ENCODE measurements at regions not wholly inside any gene's neighbourhood (a gene's known extent, or its start where the extent isn't known, plus 50 kb on each side); places are given as distances from the start of the nearest gene placed in this dataset.

DNA sequence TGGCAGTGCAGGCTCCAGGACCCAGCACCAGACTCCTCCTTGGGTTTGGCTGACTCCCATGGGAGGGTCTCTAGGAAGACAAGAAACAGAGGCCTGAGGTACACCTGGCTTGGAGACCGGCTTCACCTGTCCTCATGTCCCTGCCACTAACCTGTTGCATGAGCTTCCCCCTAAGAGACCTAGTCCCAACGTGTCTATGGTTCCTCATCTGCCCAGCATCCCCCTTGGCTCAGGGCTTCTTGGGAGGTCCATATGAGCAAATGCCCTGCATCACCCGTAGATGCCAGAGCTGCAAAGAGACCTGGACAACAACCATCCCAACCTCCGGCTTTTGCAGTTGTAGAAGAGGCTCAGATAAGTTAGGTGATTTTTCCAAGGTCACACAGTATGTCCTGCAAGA, 123.5 kb downstream of the BUD13 start:
- Histone ChIP-seq H3K36me3 (ENCODE audit: insufficient read depth, low read depth, low read length) (no peaks in the 10 kb centered on the region), H3K27ac (ENCODE audit: low read length) (no peak overlapping the region)

DNA sequence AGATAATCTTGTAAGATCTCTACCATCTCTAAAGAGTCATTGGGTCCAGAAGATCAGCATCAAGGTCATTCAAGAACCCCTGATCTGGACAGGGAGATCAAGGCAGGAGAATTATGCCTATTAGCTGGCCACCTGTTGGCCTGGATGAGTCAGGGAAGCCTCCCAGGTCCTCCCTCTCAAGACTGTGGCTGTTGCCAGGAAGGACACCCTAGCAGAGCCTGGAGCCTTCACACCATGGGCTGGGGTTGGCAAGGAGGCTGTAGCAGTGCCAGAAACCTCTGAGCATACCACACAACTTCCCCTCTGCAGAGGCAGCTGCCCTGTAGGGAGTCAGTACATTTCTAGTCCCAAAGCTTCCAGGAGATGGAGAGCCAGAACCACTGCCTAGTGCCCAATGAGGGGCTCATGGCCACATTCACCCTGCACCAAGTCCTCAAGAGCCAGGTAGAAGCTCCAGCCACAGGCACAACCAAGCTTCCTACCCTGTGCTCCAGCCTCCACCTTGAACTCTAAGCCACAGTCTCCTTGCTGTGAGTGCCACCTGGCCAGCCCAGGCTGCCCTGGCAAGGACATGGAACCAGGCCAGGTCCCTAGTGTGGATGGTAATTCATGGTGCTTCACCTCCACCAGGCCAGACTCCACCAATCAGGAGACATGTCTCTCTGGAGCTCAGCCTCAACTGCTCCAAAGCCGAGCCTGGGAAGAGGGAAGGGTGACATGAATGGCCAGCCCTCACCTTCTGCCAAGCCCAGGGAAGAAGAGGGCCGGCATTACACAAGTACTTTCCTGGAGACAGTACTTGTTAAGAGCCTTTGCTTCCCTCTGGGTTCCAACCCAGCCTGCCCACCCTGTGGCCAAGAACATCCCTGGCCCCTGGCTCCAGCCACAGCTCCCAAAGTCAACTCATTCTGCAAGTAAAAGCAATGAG, 124.3 kb downstream of the BUD13 start:
- Histone ChIP-seq H3K27me3 (ENCODE audit: insufficient read depth, low read length) (no peaks in the 10 kb centered on the region), H3K9me3 (ENCODE audit: insufficient read depth, low read depth, low read length) (no peaks in the 10 kb centered on the region), H3K9ac (ENCODE audit: low read depth, low read length) (no peak overlapping the region), H3K27ac (ENCODE audit: low read length) (no peak overlapping the region), H3K4me3 (ENCODE audit: low read length) (no peak overlapping the region), H3K36me3 (ENCODE audit: insufficient read depth, low read depth, low read length) (no peaks in the 10 kb centered on the region), H3K4me1 (ENCODE audit: insufficient read depth, low read length) (no peaks in the 10 kb centered on the region)

More for the DNA sequence above, 123.5 kb downstream of the BUD13 start:
- Histone ChIP-seq H3K9ac (ENCODE audit: low read depth, low read length) (no peak overlapping the region), H3K27me3 (ENCODE audit: insufficient read depth, low read length) (no peaks in the 10 kb centered on the region), H3K9me3 (ENCODE audit: insufficient read depth, low read depth, low read length) (no peaks in the 10 kb centered on the region), H3K4me1 (ENCODE audit: insufficient read depth, low read length) (no peaks in the 10 kb centered on the region), H3K4me3 (ENCODE audit: low read length) (no peak overlapping the region)

DNA sequence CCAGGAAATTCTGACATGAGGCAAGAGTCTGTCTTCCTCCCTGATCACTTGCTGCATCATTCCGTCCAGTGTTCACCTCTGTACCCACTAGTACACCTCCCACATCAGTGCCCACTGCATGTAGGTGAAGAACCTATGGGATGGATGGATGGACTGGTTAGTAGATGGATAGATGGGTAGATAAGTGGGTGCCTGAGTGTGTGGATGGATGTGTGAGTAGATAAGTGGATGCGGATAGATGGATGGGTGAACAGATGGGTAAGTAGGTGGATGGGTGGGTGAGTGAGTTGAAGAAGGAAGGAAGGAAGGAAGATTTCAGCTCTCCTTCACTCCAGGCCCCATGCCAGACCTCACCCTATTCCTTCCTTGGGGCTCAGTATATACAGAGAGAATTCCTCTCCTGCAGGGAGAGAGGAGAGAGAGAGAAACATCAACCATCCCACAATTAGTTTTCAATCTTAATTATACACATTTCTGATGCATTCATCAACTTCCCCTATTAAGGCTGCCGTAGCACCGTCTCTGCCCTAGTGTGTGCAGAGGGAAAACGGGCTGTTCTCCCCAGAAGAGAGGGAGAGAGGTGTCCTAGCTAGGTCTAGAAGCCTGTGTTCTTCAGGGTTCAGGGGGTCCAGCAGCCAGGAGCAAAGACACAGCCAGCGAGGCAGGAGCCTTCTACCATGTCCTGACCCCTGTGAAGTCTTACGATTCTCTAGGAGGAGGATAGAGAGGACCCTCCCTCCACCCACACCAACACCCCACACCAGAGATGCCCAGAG, 125.3 kb downstream of the BUD13 start:
- Histone ChIP-seq H3K4me1 (ENCODE audit: insufficient read depth, low read length) (no peaks in the 10 kb centered on the region), H3K9me3 (ENCODE audit: insufficient read depth, low read depth, low read length) (no peaks in the 10 kb centered on the region), H3K36me3 (ENCODE audit: insufficient read depth, low read depth, low read length) (no peaks in the 10 kb centered on the region), H3K9ac (ENCODE audit: low read depth, low read length) (no peak overlapping the region), H3K27ac (ENCODE audit: low read length) (no peak overlapping the region), H3K4me3 (ENCODE audit: low read length) (no peak overlapping the region), H3K27me3 (ENCODE audit: insufficient read depth, low read length) (no peaks in the 10 kb centered on the region)

DNA sequence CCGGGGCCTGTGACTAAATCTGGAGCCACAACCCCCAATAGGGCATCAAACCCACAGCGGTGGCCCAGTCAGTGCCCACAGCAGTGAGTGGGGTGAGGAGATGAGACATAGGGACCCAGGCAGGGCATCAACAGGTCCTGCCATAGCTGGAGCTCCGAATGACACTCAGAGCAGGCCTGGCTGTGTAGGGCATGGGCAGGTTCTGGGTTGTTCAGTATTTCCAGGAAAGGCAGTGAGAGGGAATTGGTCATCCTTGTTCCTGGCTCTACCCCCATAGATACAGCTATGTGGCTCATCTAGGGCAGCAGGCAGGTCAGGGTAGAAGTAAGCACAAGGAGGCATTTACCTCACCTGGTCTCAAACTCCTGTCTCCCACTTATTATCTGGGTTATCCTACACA, 126.6 kb downstream of the BUD13 start:
- Histone ChIP-seq H3K4me3 (ENCODE audit: low read length) (no peak overlapping the region), H3K27ac (ENCODE audit: low read length) (no peak overlapping the region), H3K9ac (ENCODE audit: low read depth, low read length) (no peak overlapping the region), H3K36me3 (ENCODE audit: insufficient read depth, low read depth, low read length) (no peaks in the 10 kb centered on the region), H3K9me3 (ENCODE audit: insufficient read depth, low read depth, low read length) (no peaks in the 10 kb centered on the region), H3K27me3 (ENCODE audit: insufficient read depth, low read length) (no peaks in the 10 kb centered on the region), H3K4me1 (ENCODE audit: insufficient read depth, low read length) (no peaks in the 10 kb centered on the region)

DNA sequence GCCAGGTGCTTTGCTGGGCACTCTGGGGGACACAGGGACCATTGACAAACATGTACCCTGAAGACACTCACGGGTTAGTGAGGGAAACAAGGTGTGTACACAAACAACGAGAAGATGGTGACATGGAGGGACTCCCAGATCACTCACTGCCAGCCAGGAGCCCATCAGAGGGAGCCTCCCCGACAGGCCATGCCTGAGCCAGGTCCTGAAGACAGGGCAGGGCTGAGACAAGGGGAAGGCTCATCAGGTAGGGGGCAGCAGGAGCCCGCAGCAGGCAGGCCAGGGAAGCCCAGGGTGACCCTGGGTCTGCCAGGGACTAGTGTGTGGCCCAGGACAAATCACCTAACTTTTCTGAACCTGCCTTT, 127.9 kb downstream of the BUD13 start:
- Histone ChIP-seq H3K4me3 (ENCODE audit: low read length) (no peak overlapping the region), H3K9ac (ENCODE audit: low read depth, low read length) (no peak overlapping the region), H3K27ac (ENCODE audit: low read length) (no peak overlapping the region), H3K36me3 (ENCODE audit: insufficient read depth, low read depth, low read length) (no peaks in the 10 kb centered on the region), H3K4me1 (ENCODE audit: insufficient read depth, low read length) (no peaks in the 10 kb centered on the region), H3K27me3 (ENCODE audit: insufficient read depth, low read length) (no peaks in the 10 kb centered on the region), H3K9me3 (ENCODE audit: insufficient read depth, low read depth, low read length) (no peaks in the 10 kb centered on the region)

DNA sequence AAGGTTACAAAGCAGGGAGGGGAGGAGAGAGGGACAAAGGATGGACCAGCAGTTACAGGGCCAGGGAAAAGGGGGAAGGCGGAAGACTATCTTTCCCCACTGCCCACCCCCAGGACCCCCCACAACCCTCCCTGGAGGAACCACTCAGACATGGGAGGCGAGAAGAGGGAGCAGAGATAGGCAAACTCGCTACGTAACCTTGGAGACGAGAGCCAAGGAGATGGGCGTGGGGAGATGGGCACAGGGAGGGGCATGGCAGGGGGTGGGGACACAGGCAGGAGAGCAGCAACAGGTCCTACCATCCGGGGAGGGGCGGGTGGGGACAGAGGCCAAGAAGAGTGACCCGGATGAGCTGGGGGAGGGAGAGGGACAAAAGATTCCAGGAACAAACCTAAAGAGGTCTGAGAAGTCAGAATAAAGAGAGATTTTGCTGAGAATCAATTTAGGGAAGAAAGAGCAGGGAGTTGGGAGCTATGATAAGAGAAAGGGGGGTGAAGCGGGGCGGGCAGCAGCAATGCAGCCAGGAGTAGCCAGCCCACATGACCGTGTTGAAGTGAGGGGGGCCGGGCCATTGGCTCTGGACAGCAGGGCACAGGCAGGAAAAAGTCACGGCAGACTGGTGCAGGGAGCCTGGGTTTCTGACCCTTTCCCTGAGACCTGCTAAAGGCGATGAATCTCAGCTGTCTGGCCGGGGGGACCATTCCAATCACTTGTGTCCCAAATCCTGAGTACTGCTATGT, 128.4 kb downstream of the BUD13 start:
- Histone ChIP-seq H3K9ac (ENCODE audit: low read depth, low read length) (no peak overlapping the region), H3K4me1 (ENCODE audit: insufficient read depth, low read length) (no peaks in the 10 kb centered on the region), H3K36me3 (ENCODE audit: insufficient read depth, low read depth, low read length) (no peaks in the 10 kb centered on the region), H3K27ac (ENCODE audit: low read length) (no peak overlapping the region), H3K27me3 (ENCODE audit: insufficient read depth, low read length) (no peaks in the 10 kb centered on the region), H3K4me3 (ENCODE audit: low read length) (no peak overlapping the region), H3K9me3 (ENCODE audit: insufficient read depth, low read depth, low read length) (no peaks in the 10 kb centered on the region)

DNA sequence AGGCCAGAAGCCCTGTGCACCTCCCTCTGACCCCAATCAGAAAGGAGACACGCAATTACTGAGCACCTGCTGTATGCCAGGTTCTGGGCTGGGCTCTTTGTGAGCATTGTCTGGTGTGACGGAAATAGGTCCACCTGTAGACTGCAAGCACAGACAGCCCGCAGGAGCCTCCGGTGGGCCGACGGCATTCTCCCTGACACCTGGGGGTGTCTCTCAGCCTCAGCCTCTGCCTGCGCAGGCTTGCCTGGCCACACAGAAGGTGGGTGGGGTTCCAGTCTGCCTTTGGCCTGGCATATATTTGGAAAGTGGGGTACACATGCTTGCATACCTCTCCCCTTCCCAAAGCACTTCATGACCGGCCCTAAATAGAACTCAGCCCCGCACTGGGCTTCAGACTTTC, 129.3 kb downstream of the BUD13 start:
- Histone ChIP-seq H3K36me3 (ENCODE audit: insufficient read depth, low read depth, low read length) (no peaks in the 10 kb centered on the region), H3K4me1 (ENCODE audit: insufficient read depth, low read length) (no peaks in the 10 kb centered on the region), H3K9me3 (ENCODE audit: insufficient read depth, low read depth, low read length) (no peaks in the 10 kb centered on the region), H3K4me3 (ENCODE audit: low read length) (no peak overlapping the region), H3K9ac (ENCODE audit: low read depth, low read length) (no peak overlapping the region), H3K27ac (ENCODE audit: low read length) (no peak overlapping the region), H3K27me3 (ENCODE audit: insufficient read depth, low read length) (no peaks in the 10 kb centered on the region)

DNA sequence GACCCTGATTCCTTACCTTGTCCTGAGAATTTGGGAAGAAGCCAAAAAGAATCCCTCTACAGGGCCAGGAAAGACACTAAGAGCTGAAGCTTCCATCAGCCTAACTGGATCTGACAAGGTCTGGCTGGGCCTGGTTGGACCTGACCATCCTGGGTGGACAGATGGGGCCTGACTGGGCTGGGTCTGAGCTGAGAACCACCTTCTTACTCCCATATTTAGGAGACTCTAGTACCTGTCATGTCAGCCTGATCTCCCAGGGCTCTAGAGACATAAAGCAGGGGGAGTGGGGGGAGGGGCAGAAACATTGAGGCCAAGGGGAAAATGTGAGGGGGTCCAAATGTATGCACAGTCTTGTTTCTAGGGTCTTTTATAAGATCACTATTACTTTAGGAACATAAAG, 129.9 kb downstream of the BUD13 start:
- H3K36me3 ChIP-seq (ENCODE audit: insufficient read depth, low read depth, low read length) = no peaks in the 10 kb centered on the region
- no peak overlapping the region for H3K27ac ChIP-seq (ENCODE audit: low read length)

DNA sequence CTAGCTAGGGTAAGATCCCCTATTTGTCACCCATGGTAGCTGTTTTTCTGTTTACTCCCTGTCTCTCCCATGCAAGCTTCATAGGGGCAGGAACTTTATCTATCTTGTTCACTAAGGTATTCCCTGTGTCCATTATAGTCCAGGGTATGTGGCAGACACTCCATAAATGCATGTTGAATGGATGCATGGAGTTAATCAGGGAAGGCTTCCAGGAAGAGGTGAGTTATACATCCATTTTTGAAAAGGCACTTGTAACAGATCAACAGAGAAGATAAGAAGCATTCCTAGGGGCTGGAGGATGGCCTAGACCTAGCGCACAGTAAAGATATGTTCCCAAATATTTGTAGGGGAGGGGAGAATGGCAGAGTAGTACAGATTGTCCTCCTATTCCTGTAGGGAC, 130.3 kb downstream of the BUD13 start:
- no peaks in the 10 kb centered on the region for H3K9me3 ChIP-seq (ENCODE audit: insufficient read depth, low read depth, low read length)
- H3K27me3 ChIP-seq (ENCODE audit: insufficient read depth, low read length) = no peaks in the 10 kb centered on the region
- H3K9ac ChIP-seq (ENCODE audit: low read depth, low read length) = no peak overlapping the region
- H3K36me3 ChIP-seq (ENCODE audit: insufficient read depth, low read depth, low read length) = no peaks in the 10 kb centered on the region
- H3K4me3 ChIP-seq (ENCODE audit: low read length) = no peak overlapping the region
- no peaks in the 10 kb centered on the region for H3K4me1 ChIP-seq (ENCODE audit: insufficient read depth, low read length)
- no peak overlapping the region for H3K27ac ChIP-seq (ENCODE audit: low read length)

More for the DNA sequence above, 129.9 kb downstream of the BUD13 start:
- Histone ChIP-seq H3K4me3 (ENCODE audit: low read length) (no peak overlapping the region), H3K9ac (ENCODE audit: low read depth, low read length) (no peak overlapping the region), H3K27me3 (ENCODE audit: insufficient read depth, low read length) (no peaks in the 10 kb centered on the region), H3K9me3 (ENCODE audit: insufficient read depth, low read depth, low read length) (no peaks in the 10 kb centered on the region), H3K4me1 (ENCODE audit: insufficient read depth, low read length) (no peaks in the 10 kb centered on the region)

DNA sequence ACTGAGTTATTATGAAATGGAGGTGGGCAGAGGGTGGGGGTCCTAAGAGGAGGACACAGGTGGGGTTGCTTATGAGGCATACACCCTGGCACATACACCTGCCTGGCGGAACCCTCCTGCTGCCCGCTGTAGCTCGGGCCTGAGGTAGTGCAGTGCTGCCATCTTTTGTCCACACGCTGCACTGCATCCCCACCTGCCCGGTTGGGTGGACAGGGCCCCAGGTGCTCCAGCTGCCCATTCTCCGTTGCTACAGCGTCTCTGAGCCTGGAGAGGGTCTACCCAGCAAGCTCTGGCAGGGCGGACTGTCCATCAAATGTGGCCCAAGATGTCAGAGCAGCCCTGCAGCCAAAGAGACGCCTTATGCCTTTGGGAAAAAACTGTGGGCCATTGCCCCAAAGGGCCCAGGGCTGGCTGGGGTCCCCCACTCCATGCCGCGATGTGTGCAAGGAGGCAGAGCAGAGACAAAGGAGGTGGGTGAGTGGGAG, 131.2 kb downstream of the BUD13 start:
- H3K9ac ChIP-seq (ENCODE audit: low read depth, low read length) = no peak overlapping the region
- no peaks in the 10 kb centered on the region for H3K27me3 ChIP-seq (ENCODE audit: insufficient read depth, low read length)
- no peaks in the 10 kb centered on the region for H3K36me3 ChIP-seq (ENCODE audit: insufficient read depth, low read depth, low read length)
- H3K4me1 ChIP-seq (ENCODE audit: insufficient read depth, low read length) = no peaks in the 10 kb centered on the region
- no peak overlapping the region for H3K4me3 ChIP-seq (ENCODE audit: low read length)
- no peak overlapping the region for H3K27ac ChIP-seq (ENCODE audit: low read length)
- no peaks in the 10 kb centered on the region for H3K9me3 ChIP-seq (ENCODE audit: insufficient read depth, low read depth, low read length)

DNA sequence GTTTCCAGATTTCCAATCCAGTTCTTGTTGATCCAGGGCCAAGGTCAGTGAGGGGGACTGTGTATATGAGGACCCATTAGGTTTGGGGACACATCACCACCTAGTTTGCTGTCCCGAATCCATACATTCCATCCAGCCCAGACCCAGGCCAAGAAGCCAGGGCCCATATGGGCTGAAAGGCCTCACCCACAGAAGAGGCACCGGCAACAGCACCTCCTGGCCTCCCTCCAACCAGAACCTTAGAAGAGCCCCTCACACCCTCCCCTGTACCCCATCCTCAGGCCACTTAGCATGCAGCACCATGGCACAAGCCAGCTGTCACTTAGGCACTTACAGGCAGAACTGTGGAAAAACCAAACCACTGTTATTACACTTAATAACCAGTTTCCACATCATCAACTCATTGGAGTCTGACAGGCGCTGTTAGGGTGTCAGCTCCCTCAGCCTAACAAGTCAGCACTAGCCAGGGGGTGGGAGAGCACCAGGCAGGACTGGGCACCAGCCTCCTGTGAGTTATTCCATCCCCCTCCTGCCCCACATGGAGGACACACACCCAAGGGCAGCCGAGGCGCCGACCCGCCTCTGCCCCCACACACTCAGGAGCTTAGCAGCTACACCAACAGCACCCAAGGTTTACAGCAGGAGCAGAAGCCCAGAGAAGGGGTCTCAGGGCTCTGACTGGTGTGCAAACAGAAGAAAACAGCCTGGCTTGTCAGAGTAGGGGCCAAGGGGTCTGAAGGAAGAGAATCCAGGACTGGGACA, 132.0 kb downstream of the BUD13 start:
- no peak overlapping the region for H3K27ac ChIP-seq (ENCODE audit: low read length)

More for the DNA sequence above, 132.0 kb downstream of the BUD13 start:
- Histone ChIP-seq H3K4me1 (ENCODE audit: insufficient read depth, low read length) (no peaks in the 10 kb centered on the region), H3K27me3 (ENCODE audit: insufficient read depth, low read length) (no peaks in the 10 kb centered on the region), H3K9ac (ENCODE audit: low read depth, low read length) (no peak overlapping the region), H3K36me3 (ENCODE audit: insufficient read depth, low read depth, low read length) (no peaks in the 10 kb centered on the region), H3K4me3 (ENCODE audit: low read length) (no peak overlapping the region), H3K9me3 (ENCODE audit: insufficient read depth, low read depth, low read length) (no peaks in the 10 kb centered on the region)

All from iPS-20b (cell line).